ENCODE measurements at regions not wholly inside any gene's neighbourhood (a gene's known extent, or its start where the extent isn't known, plus 50 kb on each side); places are given as distances from the start of the nearest gene placed in this dataset.

DNA sequence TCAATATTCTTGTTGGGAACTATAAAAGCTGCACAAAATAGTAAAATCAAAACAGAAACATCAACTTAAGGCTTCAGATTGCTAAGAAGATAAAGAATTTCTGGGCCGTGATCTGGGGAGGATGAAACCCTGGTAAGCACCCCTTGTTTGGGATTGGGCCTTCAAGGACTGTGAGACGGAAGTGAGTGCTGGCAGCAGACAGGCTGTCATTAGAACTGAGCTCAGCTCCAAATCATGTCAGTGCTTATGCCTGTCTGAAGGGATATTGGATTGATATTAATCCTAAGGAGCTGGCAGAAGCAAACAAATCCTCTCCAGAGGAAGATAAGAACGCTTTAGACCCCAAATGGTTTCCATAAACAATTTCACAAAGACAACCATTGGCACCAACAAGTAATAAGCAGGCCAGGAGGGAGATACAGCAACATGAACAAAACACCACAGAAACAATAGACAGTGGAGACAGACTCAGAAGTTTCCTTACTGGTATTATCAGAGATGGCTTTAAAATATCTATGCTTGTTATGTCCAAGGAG lies 72.6 kb upstream of the CTXND1 start:
- TF ChIP-seq, protein P1, sequence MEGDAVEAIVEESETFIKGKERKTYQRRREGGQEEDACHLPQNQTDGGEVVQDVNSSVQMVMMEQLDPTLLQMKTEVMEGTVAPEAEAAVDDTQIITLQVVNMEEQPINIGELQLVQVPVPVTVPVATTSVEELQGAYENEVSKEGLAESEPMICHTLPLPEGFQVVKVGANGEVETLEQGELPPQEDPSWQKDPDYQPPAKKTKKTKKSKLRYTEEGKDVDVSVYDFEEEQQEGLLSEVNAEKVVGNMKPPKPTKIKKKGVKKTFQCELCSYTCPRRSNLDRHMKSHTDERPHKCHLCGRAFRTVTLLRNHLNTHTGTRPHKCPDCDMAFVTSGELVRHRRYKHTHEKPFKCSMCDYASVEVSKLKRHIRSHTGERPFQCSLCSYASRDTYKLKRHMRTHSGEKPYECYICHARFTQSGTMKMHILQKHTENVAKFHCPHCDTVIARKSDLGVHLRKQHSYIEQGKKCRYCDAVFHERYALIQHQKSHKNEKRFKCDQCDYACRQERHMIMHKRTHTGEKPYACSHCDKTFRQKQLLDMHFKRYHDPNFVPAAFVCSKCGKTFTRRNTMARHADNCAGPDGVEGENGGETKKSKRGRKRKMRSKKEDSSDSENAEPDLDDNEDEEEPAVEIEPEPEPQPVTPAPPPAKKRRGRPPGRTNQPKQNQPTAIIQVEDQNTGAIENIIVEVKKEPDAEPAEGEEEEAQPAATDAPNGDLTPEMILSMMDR (conservative IDR thresholded peaks at IDR 0.05) = no peak

DNA sequence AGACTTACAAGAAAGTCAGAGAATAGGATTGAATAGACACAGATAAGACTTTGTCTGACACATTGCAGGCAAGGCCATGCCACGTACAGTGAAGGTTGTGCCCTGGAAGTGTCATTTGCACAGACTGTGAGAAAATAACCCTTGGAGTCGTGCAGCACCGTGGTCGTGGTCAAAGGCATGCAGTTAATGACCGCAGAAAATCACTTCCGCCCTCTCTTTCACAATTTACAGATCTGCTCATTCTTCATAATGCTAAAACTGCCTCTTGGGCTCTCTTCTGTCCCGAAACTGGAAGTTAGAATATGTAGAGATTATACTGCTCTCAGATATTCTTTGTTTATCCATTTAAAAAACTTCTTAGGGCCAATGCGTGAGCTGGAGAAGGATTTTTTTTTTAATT lies 73.2 kb upstream of the CTXND1 start:
- H3K27ac ChIP-seq = no peak overlapping the region
- TF ChIP-seq, protein P1 (conservative IDR thresholded peaks at IDR 0.05) = no peak

More for the DNA sequence above, 72.6 kb upstream of the CTXND1 start:
- H3K27ac ChIP-seq = no peak overlapping the region

GRCh38 chr15:80326270-80326669 lies 74.3 kb upstream of the CTXND1 start:
- H3K27ac ChIP-seq = no peak overlapping the region
- TF ChIP-seq, protein P1 (conservative IDR thresholded peaks at IDR 0.05) = no peak

DNA sequence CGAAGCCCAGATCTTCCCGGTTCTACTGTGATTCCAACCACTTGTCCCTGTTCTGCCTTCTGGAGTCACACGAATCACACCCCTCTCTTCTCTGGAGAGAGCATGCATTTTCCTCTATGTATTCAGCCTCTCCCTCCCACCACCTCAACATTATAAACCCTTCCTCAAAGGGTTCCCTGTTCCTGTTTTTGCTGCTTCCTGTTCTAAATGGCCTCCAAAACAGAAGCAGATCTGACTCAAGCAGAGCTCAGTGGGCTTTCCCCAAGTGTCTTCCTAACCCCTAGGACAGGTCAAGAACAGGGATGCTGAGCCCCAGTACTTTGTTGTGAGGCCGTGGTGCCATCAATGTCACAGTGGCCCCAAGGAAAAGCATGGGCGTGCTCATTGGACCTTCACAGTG lies 75.7 kb upstream of the ARNT2 start:
- H3K27ac ChIP-seq = no peak overlapping the region
- TF ChIP-seq, protein P1 (conservative IDR thresholded peaks at IDR 0.05) = no peak

DNA sequence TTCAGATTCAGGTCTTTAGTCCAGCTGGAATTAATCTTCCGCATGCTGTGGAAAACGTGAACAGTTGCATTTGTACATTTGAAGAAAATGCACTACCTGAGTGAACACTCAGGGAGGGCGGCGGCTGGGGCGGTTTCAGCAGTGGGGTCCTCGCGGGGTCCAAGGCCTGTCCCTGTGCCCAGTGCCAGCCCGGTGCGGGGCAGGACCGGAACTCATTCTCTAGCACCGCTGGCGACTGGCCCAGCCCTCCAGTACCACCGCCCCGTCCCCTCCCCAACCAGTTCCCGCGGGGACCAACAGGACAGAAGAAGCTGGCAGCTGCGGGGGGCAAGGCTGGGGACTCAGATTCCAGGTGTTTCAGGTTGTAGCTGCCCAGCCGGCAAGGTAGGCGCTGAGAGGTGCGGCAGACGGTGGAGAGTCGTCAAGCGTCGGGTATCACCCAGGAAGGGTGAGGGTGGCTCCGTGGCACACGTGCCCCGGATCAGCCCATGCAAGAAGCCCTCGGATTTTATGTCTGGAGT lies 72.2 kb upstream of the ARNT2 start:
- no peak overlapping the region for H3K27ac ChIP-seq
- TF ChIP-seq, protein P1 (conservative IDR thresholded peaks at IDR 0.05) = no peak

GRCh38 chr15:80333261-80333660 lies 70.9 kb upstream of the ARNT2 start:
- TF ChIP-seq, protein P1 (conservative IDR thresholded peaks at IDR 0.05) = no peak
- H3K27ac ChIP-seq = no peak overlapping the region

- no peak overlapping the region for H3K27ac ChIP-seq
- TF ChIP-seq, protein P1 (conservative IDR thresholded peaks at IDR 0.05) = no peak
Measured at GRCh38 chr15:80334521-80334920, 69.7 kb upstream of the ARNT2 start.
